HG03378 (cell line): ENCODE measurements at regions not wholly inside any gene's neighbourhood (a gene's known extent, or its start where the extent isn't known, plus 50 kb on each side); places are given as distances from the start of the nearest gene placed in this dataset.
"Not testable (repeated sequence)": the region's sequence is repeated elsewhere in the genome, so short reads cannot be mapped to it uniquely, and the experiment has no call there.

Experiments used
- ATAC-seq: cut with Tn5 transposase; IDR thresholded peaks from one replicate; pipeline ENCODE4 v1.9.1; 2021; ENCODE audit warnings: mild to moderate bottlenecking, moderate library complexity; ENCODE audit not compliant: unreplicated experiment

GRCh38 chr7:131653418-131654248 lies 97.2 kb upstream of the PODXL start:
- no peak for ATAC-seq

- ATAC-seq, result no peak
Measured at GRCh38 chr7:131652934-131653333, 96.5 kb upstream of the PODXL start.

- no peak for ATAC-seq
Measured at GRCh38 chr7:131652194-131652593, 95.8 kb upstream of the PODXL start.

- no peak for ATAC-seq
Measured at GRCh38 chr7:131649879-131650278, 93.5 kb upstream of the PODXL start.

GRCh38 chr7:131649003-131649541 lies 92.6 kb upstream of the PODXL start:
- ATAC-seq, result no peak

- no peak for ATAC-seq
Measured at GRCh38 chr7:131648491-131648890, 92.1 kb upstream of the PODXL start.

GRCh38 chr7:131646203-131646602 lies 89.8 kb upstream of the PODXL start:
- ATAC-seq, result no peak

- no peak for ATAC-seq
Measured at GRCh38 chr7:131642429-131642828, 86.0 kb upstream of the PODXL start.

- no peak for ATAC-seq
Measured at GRCh38 chr7:131640686-131641085, 84.3 kb upstream of the PODXL start.

GRCh38 chr7:131638641-131639430 lies 82.4 kb upstream of the PODXL start:
- no peak for ATAC-seq

- ATAC-seq, result no peak
Measured at GRCh38 chr7:131637859-131638258, 81.4 kb upstream of the PODXL start.

GRCh38 chr7:131636092-131636491 lies 79.7 kb upstream of the PODXL start:
- ATAC-seq, result no peak

- not testable (repeated sequence) for ATAC-seq
Measured at GRCh38 chr7:131634197-131634596, 77.8 kb upstream of the PODXL start.

GRCh38 chr7:131633342-131633843 lies 77.0 kb upstream of the PODXL start:
- ATAC-seq, result no peak

GRCh38 chr7:131630427-131630826 lies 74.0 kb upstream of the PODXL start:
- no peak for ATAC-seq

GRCh38 chr7:131629217-131629882 lies 72.9 kb upstream of the PODXL start:
- ATAC-seq, result no peak

- ATAC-seq, result no peak
Measured at GRCh38 chr7:131628634-131629033, 72.2 kb upstream of the PODXL start.

- ATAC-seq, result no peak
Measured at GRCh38 chr7:131627735-131628190, 71.3 kb upstream of the PODXL start.

- no peak for ATAC-seq
Measured at GRCh38 chr7:131626643-131627042, 70.2 kb upstream of the PODXL start.

GRCh38 chr7:131625817-131626372 lies 69.5 kb upstream of the PODXL start:
- ATAC-seq, result no peak

- not testable (repeated sequence) for ATAC-seq
Measured at GRCh38 chr7:131625345-131625744, 68.9 kb upstream of the PODXL start.
